Prostate gland (tissue), 2 donors: ENCODE measurements at regions not wholly inside any gene's neighbourhood (a gene's known extent, or its start where the extent isn't known, plus 50 kb on each side); places are given as distances from the start of the nearest gene placed in this dataset.

ENCODE experiments used
- DNase-seq: peaks from one replicate; pipeline ENCODE4 v3.0.0-alpha.2; 2019; ENCODE audit warnings: low spot score
- H3K27ac ChIP-seq, 2 donors: fragments of 200-600 bp; sonication (generic); 2 replicates each; pipeline ENCODE4 v1.5.1; 2017 to 2019
- H3K27me3 ChIP-seq: fragments of 200-600 bp; sonication (generic); replicated peaks from 2 replicates; pipeline ENCODE4 v1.5.1; 2019; ENCODE audit not compliant: insufficient read depth
- H3K36me3 ChIP-seq, 2 donors: fragments of 200-600 bp; sonication (generic); 1 replicate in 1 of 2; 2 replicates in 1 of 2; pipeline versions ENCODE4 v1.5.1 to v1.8.1; 2017 to 2019
- H3K4me1 ChIP-seq: fragments of 200-600 bp; sonication (generic); replicated peaks from 2 replicates; pipeline ENCODE4 v1.5.1; 2019
- H3K4me3 ChIP-seq, 2 donors: fragments of 200-600 bp; sonication (generic); 2 replicates each; pipeline ENCODE4 v1.5.1; 2017 to 2019
- H3K9me3 ChIP-seq: fragments of 200-600 bp; sonication (generic); 2 replicates; pipeline ENCODE4 v1.5.1; 2017
- CTCF ChIP-seq, 4 experiments: fragments of 200-600 bp in 2 of 4; fragments of 450-650 bp in 2 of 4; sonication (generic) in 2 of 4; IDR thresholded peaks; 1 replicate in 3 of 4; 2 replicates in 1 of 4; pipeline ENCODE4 v1.5.1; 2016 to 2019; ENCODE audit warnings: antibody characterized with exemption in 4 of 4, mild to moderate bottlenecking in 2 of 4, moderate library complexity in 2 of 4
- POLR2A ChIP-seq: fragments of 450-650 bp; IDR thresholded peaks from one replicate; pipeline ENCODE4 v1.6.1; 2016; ENCODE audit warnings: antibody characterized with exemption, mild to moderate bottlenecking
- POLR2AphosphoS5 ChIP-seq: sonication (generic); formaldehyde crosslinking; IDR thresholded peaks from one replicate; pipeline ENCODE4 v1.6.1; 2017; ENCODE audit warnings: antibody characterized with exemption
- WGBS: methylation state at CpG from one replicate; pipeline ENCODE4 v1.1.5; 2018; 5-methylcytosine and 5-hydroxymethylcytosine counted together
- intact Hi-C: fragments of 100-400 bp; cut with DNase I; formaldehyde crosslinking; loops from one replicate; pipeline ENCODE4 v1.14.2; 2022

- intact Hi-C loops, result loop anchor here (10.0 kb wide), 1 partner anchor 1315 kb away; no protein-coding TSS in a partner anchor
- no peak for DNase-seq
Measured at GRCh38 chr10:4509405-4509804, 316.6 kb upstream of the AKR1E2 start.

GRCh38 chr10:4506095-4506494 is 319.9 kb upstream of the AKR1E2 start:
- TF ChIP-seq POLR2A (no peak), POLR2AphosphoS5 (no peak), CTCF (IDR thresholded peaks at IDR 0.05) (no peak)
- no peak for DNase-seq
- H3K4me3 ChIP-seq, result no peak overlapping the region
- no peaks in the 10 kb centered on the region for H3K4me1 ChIP-seq
- intact Hi-C loops, result loop anchor here (10.0 kb wide), 1 partner anchor 1311 kb away; no protein-coding TSS in a partner anchor
- 98% methylated on average over 2 of the region's 2 CpGs for whole genome bisulfite sequencing
- H3K27me3 ChIP-seq, result no peaks in the 10 kb centered on the region
- no peak overlapping the region for H3K27ac ChIP-seq
- no peaks in the 10 kb centered on the region for H3K36me3 ChIP-seq
- H3K9me3 ChIP-seq, result no peaks in the 10 kb centered on the region

More at GRCh38 chr10:4509405-4509804, 316.6 kb upstream of the AKR1E2 start:
- no peak overlapping the region for H3K27ac ChIP-seq
- no peaks in the 10 kb centered on the region for H3K9me3 ChIP-seq
- no peak overlapping the region for H3K4me3 ChIP-seq
- H3K36me3 ChIP-seq, result no peaks in the 10 kb centered on the region
- WGBS, result 95% methylated on average over 10 of the region's 10 CpGs
- no peak for TF ChIP-seq POLR2AphosphoS5
- TF ChIP-seq CTCF (IDR thresholded peaks at IDR 0.05), result no peak
- TF ChIP-seq POLR2A, result no peak
- H3K4me1 ChIP-seq, result no peaks in the 10 kb centered on the region
- no peaks in the 10 kb centered on the region for H3K27me3 ChIP-seq

GRCh38 chr10:4504550-4504949 is 321.5 kb upstream of the AKR1E2 start:
- Histone ChIP-seq H3K4me1 (no peaks in the 10 kb centered on the region), H3K4me3 (no peak overlapping the region), H3K27ac (no peak overlapping the region), H3K27me3 (no peaks in the 10 kb centered on the region), H3K36me3 (no peaks in the 10 kb centered on the region), H3K9me3 (no peaks in the 10 kb centered on the region)
- DNase-seq, result no peak
- intact Hi-C loops, result loop anchor here (10.0 kb wide), 1 partner anchor 1310 kb away; no protein-coding TSS in a partner anchor
- TF ChIP-seq POLR2A (no peak), POLR2AphosphoS5 (no peak), CTCF (IDR thresholded peaks at IDR 0.05) (no peak)
- 96% methylated on average over 5 of the region's 5 CpGs for WGBS

GRCh38 chr10:4503076-4503475 is 322.9 kb upstream of the AKR1E2 start:
- Histone ChIP-seq H3K4me3 (no peak overlapping the region), H3K9me3 (no peaks in the 10 kb centered on the region), H3K36me3 (no peaks in the 10 kb centered on the region), H3K27ac (no peak overlapping the region), H3K4me1 (peaks cover 4% of the 10 kb centered on the region), H3K27me3 (no peaks in the 10 kb centered on the region)
- TF ChIP-seq POLR2A, result no peak
- no peak for TF ChIP-seq CTCF (IDR thresholded peaks at IDR 0.05)
- no peak for TF ChIP-seq POLR2AphosphoS5
- no peak for DNase-seq
- intact Hi-C loops, result loop anchor here (10.0 kb wide), 1 partner anchor 1308 kb away; no protein-coding TSS in a partner anchor
- WGBS, result 97% methylated on average over 2 of the region's 2 CpGs

- WGBS, result 99% methylated on average over 2 of the region's 2 CpGs
- H3K36me3 ChIP-seq, result no peaks in the 10 kb centered on the region
- DNase-seq, result no peak
- intact Hi-C loops, result loop anchor here (10.0 kb wide), 1 partner anchor 1307 kb away; no protein-coding TSS in a partner anchor
- H3K4me1 ChIP-seq, result peaks cover 5% of the 10 kb centered on the region
- H3K9me3 ChIP-seq, result no peaks in the 10 kb centered on the region
- TF ChIP-seq POLR2A, result no peak
- no peak for TF ChIP-seq CTCF (IDR thresholded peaks at IDR 0.05)
- no peak for TF ChIP-seq POLR2AphosphoS5
- H3K27me3 ChIP-seq, result no peaks in the 10 kb centered on the region
- H3K4me3 ChIP-seq, result no peak overlapping the region
- H3K27ac ChIP-seq, result no peak overlapping the region
Measured at GRCh38 chr10:4501306-4501705, 324.7 kb upstream of the AKR1E2 start.
